GM10266 (cell line): ENCODE measurements at regions not wholly inside any gene's neighbourhood (a gene's known extent, or its start where the extent isn't known, plus 50 kb on each side); places are given as distances from the start of the nearest gene placed in this dataset.

Experiments
- DNase-seq: peaks from one replicate; pipeline ENCODE4 v3.0.0; 2012; ENCODE audit errors: extremely low spot score
- CTCF ChIP-seq: IDR thresholded peaks from 2 replicates; pipeline ENCODE4 v1.5.1; 2012; ENCODE audit warnings: mild to moderate bottlenecking, low read depth; ENCODE audit not compliant: control insufficient read depth, insufficient read depth; ENCODE audit errors: missing control alignments

- no peak for TF ChIP-seq CTCF
- no peak for DNase-seq
Observed at GRCh38 chr6:95175927-95176675, 401.2 kb upstream of the MANEA start.

- DNase-seq: no peak
- no peak for TF ChIP-seq CTCF
Observed at GRCh38 chr6:95185874-95186273, 391.5 kb upstream of the MANEA start.

- no peak for DNase-seq
Observed at GRCh38 chr6:95186710-95187109, 390.6 kb upstream of the MANEA start.

GRCh38 chr6:95197590-95197989, 379.7 kb upstream of the MANEA start:
- no peak for TF ChIP-seq CTCF
- DNase-seq: no peak

More at GRCh38 chr6:95186710-95187109, 390.6 kb upstream of the MANEA start:
- no peak for TF ChIP-seq CTCF

GRCh38 chr6:95203153-95203754, 374.1 kb upstream of the MANEA start:
- TF ChIP-seq CTCF: peak; percentile 65
- DNase-seq: peak; percentile 5

GRCh38 chr6:95204178-95204577, 373.2 kb upstream of the MANEA start:
- DNase-seq: no peak
- no peak for TF ChIP-seq CTCF

GRCh38 chr6:95208621-95209020, 368.7 kb upstream of the MANEA start:
- TF ChIP-seq CTCF: no peak
- no peak for DNase-seq
